ENCODE measurements at regions not wholly inside any gene's neighbourhood (a gene's known extent, or its start where the extent isn't known, plus 50 kb on each side); places are given as distances from the start of the nearest gene placed in this dataset.

DNA sequence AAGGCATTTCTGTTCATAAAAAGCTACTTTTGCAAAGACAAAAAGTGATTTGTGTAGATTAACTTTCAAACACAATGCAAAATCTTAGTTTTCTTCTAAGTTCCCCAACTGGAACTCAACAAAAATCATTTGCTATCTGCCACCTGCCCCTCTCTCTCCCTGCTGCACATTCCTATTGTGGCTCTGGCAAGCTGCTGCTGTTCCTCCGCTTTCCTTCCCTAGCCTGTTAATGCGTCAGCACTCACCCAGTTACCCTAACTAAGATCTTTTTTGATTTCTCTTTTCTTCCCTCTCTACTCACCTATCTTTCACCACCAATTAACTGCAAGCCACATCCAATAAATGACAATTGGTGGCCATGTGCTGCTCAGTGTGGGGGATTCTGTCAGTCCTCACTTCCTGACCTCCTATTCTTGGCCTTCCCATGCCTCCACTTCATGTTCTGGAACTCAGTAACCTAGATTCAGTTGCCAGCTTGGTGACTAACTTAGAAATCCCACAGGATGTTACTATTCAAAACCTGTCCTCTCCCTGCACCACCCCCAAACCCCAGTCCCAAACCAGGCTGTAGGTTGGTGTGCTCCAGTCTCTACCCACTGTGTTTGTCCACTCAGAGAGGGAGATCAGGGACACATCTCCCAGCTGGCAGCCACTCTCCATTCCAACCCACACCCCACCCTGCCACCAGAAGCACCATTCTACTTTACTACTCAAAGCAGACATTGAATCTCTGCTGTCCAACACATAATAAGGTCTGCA is 140.2 kb upstream of the CTTNBP2 start:
- no peaks in the 10 kb centered on the region for H3K4me1 Mint-ChIP-seq
- no peak for ATAC-seq
- no peaks in the 10 kb centered on the region for H3K36me3 Mint-ChIP-seq (ENCODE audit: low read depth)
- no peak overlapping the region for H3K27ac Mint-ChIP-seq
- DNase-seq: no peak
- no peak overlapping the region for H3K4me3 Mint-ChIP-seq
- no peaks in the 10 kb centered on the region for H3K9me3 ChIP-seq (ENCODE audit: control insufficient read depth, low read length, poor library complexity, severe bottlenecking)
- H3K27me3 Mint-ChIP-seq: no peaks in the 10 kb centered on the region

GRCh38 chr7:118022546-118022945 is 149.3 kb upstream of the CTTNBP2 start:
- ATAC-seq: no peak

GRCh38 chr7:118026791-118027190 is 153.6 kb upstream of the CTTNBP2 start:
- H3K27ac Mint-ChIP-seq: no peak overlapping the region
- H3K27me3 Mint-ChIP-seq: no peaks in the 10 kb centered on the region
- H3K4me1 Mint-ChIP-seq: no peaks in the 10 kb centered on the region
- no peaks in the 10 kb centered on the region for H3K9me3 ChIP-seq (ENCODE audit: control insufficient read depth, low read length, poor library complexity, severe bottlenecking)
- ATAC-seq: no peak
- no peaks in the 10 kb centered on the region for H3K36me3 Mint-ChIP-seq (ENCODE audit: low read depth)
- H3K4me3 Mint-ChIP-seq: no peak overlapping the region
- DNase-seq: no peak

More at GRCh38 chr7:118022546-118022945, 149.3 kb upstream of the CTTNBP2 start:
- Mint-ChIP-seq H3K4me3 (no peak overlapping the region), H3K27me3 (no peaks in the 10 kb centered on the region), H3K36me3 (ENCODE audit: low read depth) (no peaks in the 10 kb centered on the region), H3K4me1 (no peaks in the 10 kb centered on the region), H3K27ac (no peak overlapping the region)
- DNase-seq: no peak
- H3K9me3 ChIP-seq (ENCODE audit: control insufficient read depth, low read length, poor library complexity, severe bottlenecking): no peaks in the 10 kb centered on the region

GRCh38 chr7:118028226-118028625 is 155.0 kb upstream of the CTTNBP2 start:
- no peaks in the 10 kb centered on the region for H3K9me3 ChIP-seq (ENCODE audit: control insufficient read depth, low read length, poor library complexity, severe bottlenecking)
- ATAC-seq (no peak), DNase-seq (no peak)
- H3K27ac Mint-ChIP-seq: no peak overlapping the region
- no peaks in the 10 kb centered on the region for H3K36me3 Mint-ChIP-seq (ENCODE audit: low read depth)
- H3K4me3 Mint-ChIP-seq: no peak overlapping the region
- no peaks in the 10 kb centered on the region for H3K27me3 Mint-ChIP-seq
- no peaks in the 10 kb centered on the region for H3K4me1 Mint-ChIP-seq

DNA sequence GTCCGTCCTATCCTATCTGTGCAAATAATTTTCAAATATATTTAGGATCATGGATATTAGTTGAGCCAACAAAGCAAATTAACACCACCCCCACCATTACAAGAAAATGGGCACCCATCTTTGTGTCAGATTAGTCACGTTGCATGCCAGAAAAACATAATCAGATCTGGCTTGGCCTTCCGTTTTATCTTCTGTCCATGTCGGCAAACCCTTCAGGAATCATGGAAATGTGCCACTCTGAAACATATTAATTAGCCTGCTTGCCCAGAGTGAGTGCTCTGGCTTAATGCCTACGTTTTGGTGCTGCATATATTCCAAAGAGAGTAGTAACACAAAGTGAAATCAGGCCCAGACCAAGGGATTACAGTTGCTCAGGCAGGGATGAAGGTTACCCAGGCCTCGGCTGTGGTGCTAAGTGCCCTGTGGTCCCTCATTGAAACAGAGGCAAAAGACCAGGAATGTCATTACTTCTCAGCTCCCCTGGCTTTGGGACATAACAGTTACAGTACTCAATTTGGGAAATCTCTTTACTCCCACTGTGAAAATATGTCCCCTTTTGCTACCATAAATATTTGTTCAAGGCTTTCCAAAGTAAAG is 154.0 kb upstream of the LSM8 start:
- no peaks in the 10 kb centered on the region for H3K4me1 Mint-ChIP-seq
- H3K4me3 Mint-ChIP-seq: no peak overlapping the region
- H3K27ac Mint-ChIP-seq: no peak overlapping the region
- ATAC-seq: no peak
- no peaks in the 10 kb centered on the region for H3K36me3 Mint-ChIP-seq (ENCODE audit: low read depth)
- no peak for DNase-seq
- no peaks in the 10 kb centered on the region for H3K9me3 ChIP-seq (ENCODE audit: control insufficient read depth, low read length, poor library complexity, severe bottlenecking)
- no peaks in the 10 kb centered on the region for H3K27me3 Mint-ChIP-seq

- ATAC-seq (no peak), DNase-seq (no peak)
- H3K4me3 Mint-ChIP-seq: no peak overlapping the region
- H3K27me3 Mint-ChIP-seq: no peaks in the 10 kb centered on the region
- no peaks in the 10 kb centered on the region for H3K9me3 ChIP-seq (ENCODE audit: control insufficient read depth, low read length, poor library complexity, severe bottlenecking)
- no peak overlapping the region for H3K27ac Mint-ChIP-seq
- H3K4me1 Mint-ChIP-seq: no peaks in the 10 kb centered on the region
- H3K36me3 Mint-ChIP-seq (ENCODE audit: low read depth): no peaks in the 10 kb centered on the region
Observed at GRCh38 chr7:118033273-118033672, 150.7 kb upstream of the LSM8 start.

GRCh38 chr7:118039963-118040489 is 143.9 kb upstream of the LSM8 start:
- H3K27ac Mint-ChIP-seq: no peak overlapping the region
- no peaks in the 10 kb centered on the region for H3K9me3 ChIP-seq (ENCODE audit: control insufficient read depth, low read length, poor library complexity, severe bottlenecking)
- ATAC-seq: no peak
- H3K27me3 Mint-ChIP-seq: no peaks in the 10 kb centered on the region
- no peak for DNase-seq
- no peaks in the 10 kb centered on the region for H3K36me3 Mint-ChIP-seq (ENCODE audit: low read depth)
- H3K4me1 Mint-ChIP-seq: no peaks in the 10 kb centered on the region
- H3K4me3 Mint-ChIP-seq: no peak overlapping the region

GRCh38 chr7:118040562-118040961 is 143.4 kb upstream of the LSM8 start:
- Mint-ChIP-seq H3K4me3 (no peak overlapping the region), H3K27ac (no peak overlapping the region), H3K27me3 (no peaks in the 10 kb centered on the region), H3K4me1 (no peaks in the 10 kb centered on the region), H3K36me3 (ENCODE audit: low read depth) (no peaks in the 10 kb centered on the region)
- H3K9me3 ChIP-seq (ENCODE audit: control insufficient read depth, low read length, poor library complexity, severe bottlenecking): no peaks in the 10 kb centered on the region
- DNase-seq: no peak
- ATAC-seq: no peak

DNA sequence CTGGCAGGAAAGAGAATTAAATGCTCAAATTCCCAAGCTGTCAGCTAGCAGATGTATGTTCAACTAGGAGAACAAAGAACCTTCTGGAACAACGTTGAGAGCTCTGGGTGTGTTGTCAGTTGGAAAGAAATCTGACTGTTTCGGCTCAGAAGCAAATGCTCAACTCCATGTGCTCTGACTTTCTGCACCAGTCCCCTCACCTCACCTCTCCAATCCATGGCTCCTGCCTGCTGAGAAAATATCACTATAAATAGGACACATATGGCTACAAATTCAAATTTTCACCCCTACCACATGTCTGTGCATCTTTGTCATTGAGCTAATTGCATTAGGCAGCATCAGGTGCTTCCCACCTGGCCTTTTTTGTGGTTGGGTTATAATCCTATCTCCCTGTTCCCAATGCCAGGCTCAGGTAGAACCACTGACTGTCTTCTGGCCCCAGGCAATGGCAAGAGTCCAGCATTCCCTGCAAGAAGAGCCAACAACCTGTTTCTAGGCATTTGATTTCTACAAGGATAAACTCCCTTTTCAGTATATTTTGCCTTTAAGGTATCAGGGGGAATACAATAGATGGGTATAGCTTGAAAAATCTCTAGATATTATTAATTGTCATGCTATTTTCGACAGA is 142.6 kb upstream of the LSM8 start:
- Mint-ChIP-seq H3K27me3 (no peaks in the 10 kb centered on the region), H3K4me1 (no peaks in the 10 kb centered on the region), H3K36me3 (ENCODE audit: low read depth) (no peaks in the 10 kb centered on the region), H3K27ac (no peak overlapping the region), H3K4me3 (no peak overlapping the region)
- DNase-seq: no peak
- no peaks in the 10 kb centered on the region for H3K9me3 ChIP-seq (ENCODE audit: control insufficient read depth, low read length, poor library complexity, severe bottlenecking)
- ATAC-seq: no peak

- ATAC-seq (no peak), DNase-seq (no peak)
- Mint-ChIP-seq H3K36me3 (ENCODE audit: low read depth) (no peaks in the 10 kb centered on the region), H3K27me3 (no peaks in the 10 kb centered on the region), H3K4me1 (no peaks in the 10 kb centered on the region), H3K27ac (no peak overlapping the region), H3K4me3 (no peak overlapping the region)
- no peaks in the 10 kb centered on the region for H3K9me3 ChIP-seq (ENCODE audit: control insufficient read depth, low read length, poor library complexity, severe bottlenecking)
Observed at GRCh38 chr7:118045629-118046028, 138.3 kb upstream of the LSM8 start.

DNA sequence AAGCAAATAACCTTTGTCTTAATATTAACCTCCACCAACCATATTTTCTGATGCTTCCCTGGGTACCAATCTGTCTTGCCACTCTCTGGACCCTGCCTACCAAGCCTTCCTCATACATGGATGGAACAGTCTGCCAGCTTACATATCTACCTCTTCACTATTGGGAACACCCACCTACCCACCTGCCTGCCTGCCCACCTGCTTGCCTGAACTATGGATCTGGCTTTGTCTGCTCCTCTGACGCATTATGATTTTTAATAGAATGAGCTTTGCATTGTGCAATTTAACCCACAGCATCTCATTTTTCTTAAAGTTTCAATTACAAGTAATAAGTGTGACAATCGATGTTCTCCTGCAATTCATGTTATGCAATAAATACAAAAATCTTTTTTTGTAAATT is 137.9 kb upstream of the LSM8 start:
- Mint-ChIP-seq H3K27me3 (no peaks in the 10 kb centered on the region), H3K27ac (no peak overlapping the region), H3K4me3 (no peak overlapping the region), H3K36me3 (ENCODE audit: low read depth) (no peaks in the 10 kb centered on the region), H3K4me1 (no peaks in the 10 kb centered on the region)
- DNase-seq: no peak
- H3K9me3 ChIP-seq (ENCODE audit: control insufficient read depth, low read length, poor library complexity, severe bottlenecking): no peaks in the 10 kb centered on the region
- no peak for ATAC-seq

DNA sequence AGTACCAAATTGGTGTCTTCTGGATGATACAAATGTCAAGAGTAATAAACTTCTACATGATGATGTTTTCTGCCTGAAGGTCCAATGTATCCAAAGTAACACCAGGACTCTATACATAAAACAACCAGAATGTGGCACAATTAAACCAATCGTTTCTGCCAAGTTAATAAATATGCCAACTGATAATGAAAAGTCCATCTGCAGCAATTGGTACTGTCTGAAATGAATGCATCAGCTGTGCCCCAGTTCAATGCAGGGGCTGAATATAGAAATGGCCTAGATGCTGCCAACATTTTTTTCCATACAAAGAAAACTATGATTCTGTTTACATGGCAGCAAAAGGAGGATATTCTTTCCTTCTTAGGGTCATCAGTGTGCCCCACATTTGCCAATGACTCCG is 137.2 kb upstream of the LSM8 start:
- H3K27me3 Mint-ChIP-seq: no peaks in the 10 kb centered on the region
- H3K9me3 ChIP-seq (ENCODE audit: control insufficient read depth, low read length, poor library complexity, severe bottlenecking): no peaks in the 10 kb centered on the region

DNA sequence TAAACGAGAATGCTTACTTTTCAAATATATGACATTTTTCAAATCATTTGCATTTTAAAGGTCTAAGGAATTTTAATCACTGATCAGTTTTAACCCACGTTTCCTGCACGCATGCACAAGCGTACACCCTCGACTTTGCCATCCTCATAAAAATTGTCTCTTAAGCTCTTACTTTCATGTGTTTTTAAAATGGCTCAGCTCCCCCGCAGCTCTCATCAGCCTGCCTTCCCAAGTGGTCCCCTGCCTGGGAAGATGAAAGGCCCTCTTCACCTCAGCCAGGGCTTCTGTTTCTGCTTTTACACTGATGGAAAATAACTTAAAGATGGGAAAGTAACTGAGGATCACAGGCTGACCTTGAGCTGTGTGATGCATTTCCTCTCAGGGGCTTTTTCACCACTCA is 131.6 kb upstream of the LSM8 start:
- no peak overlapping the region for H3K27ac Mint-ChIP-seq
- ATAC-seq: no peak
- no peak overlapping the region for H3K4me3 Mint-ChIP-seq
- no peak for DNase-seq
- H3K27me3 Mint-ChIP-seq: no peaks in the 10 kb centered on the region
- no peaks in the 10 kb centered on the region for H3K36me3 Mint-ChIP-seq (ENCODE audit: low read depth)
- no peaks in the 10 kb centered on the region for H3K4me1 Mint-ChIP-seq
- no peaks in the 10 kb centered on the region for H3K9me3 ChIP-seq (ENCODE audit: control insufficient read depth, low read length, poor library complexity, severe bottlenecking)

More for the DNA sequence above, 137.2 kb upstream of the LSM8 start:
- Mint-ChIP-seq H3K36me3 (ENCODE audit: low read depth) (no peaks in the 10 kb centered on the region), H3K27ac (no peak overlapping the region), H3K4me3 (no peak overlapping the region), H3K4me1 (no peaks in the 10 kb centered on the region)
- ATAC-seq (no peak), DNase-seq (no peak)
